NT2/D1 (cell line): ENCODE measurements at regions not wholly inside any gene's neighbourhood (a gene's known extent, or its start where the extent isn't known, plus 50 kb on each side); places are given as distances from the start of the nearest gene placed in this dataset.

Experiments
- SUZ12 ChIP-seq: IDR thresholded peaks from 2 replicates; pipeline ENCODE4 v1.6.1; 2011; ENCODE audit not compliant: insufficient read length, insufficient read depth; ENCODE audit errors: extremely low read depth
- YY1 ChIP-seq: IDR thresholded peaks from 2 replicates; pipeline ENCODE4 v1.6.1; 2011; ENCODE audit not compliant: insufficient read length, insufficient read depth
- ZNF274 ChIP-seq: IDR thresholded peaks from 2 replicates; pipeline ENCODE4 v1.6.1; 2011; ENCODE audit warnings: mild to moderate bottlenecking, low read depth, low read length

GRCh38 chr9:78622126-78622525 is 325.2 kb downstream of the PSAT1 start:
- TF ChIP-seq YY1 (no peak), ZNF274 (no peak), SUZ12 (no peak)
